HG02885 (cell line): ENCODE measurements at regions not wholly inside any gene's neighbourhood (a gene's known extent, or its start where the extent isn't known, plus 50 kb on each side); places are given as distances from the start of the nearest gene placed in this dataset.
"Not testable (repeated sequence)": the region's sequence is repeated elsewhere in the genome, so short reads cannot be mapped to it uniquely, and the experiment has no call there.

ENCODE experiments used
- ATAC-seq: cut with Tn5 transposase; IDR thresholded peaks from one replicate; pipeline ENCODE4 v1.9.1; 2021; ENCODE audit warnings: mild to moderate bottlenecking; ENCODE audit not compliant: unreplicated experiment, poor library complexity

- no peak for ATAC-seq
Observed at GRCh38 chr13:82560889-82561288, 1321.4 kb downstream of the SLITRK1 start.

GRCh38 chr13:82522872-82523271, 1359.4 kb downstream of the SLITRK1 start:
- ATAC-seq: no peak

- ATAC-seq: no peak
Observed at GRCh38 chr13:82506805-82507414, 1375.4 kb downstream of the SLITRK1 start.

GRCh38 chr13:82501834-82502233, 1380.4 kb downstream of the SLITRK1 start:
- no peak for ATAC-seq

- ATAC-seq: no peak
Observed at GRCh38 chr13:82480415-82480814, 1401.9 kb downstream of the SLITRK1 start.

- no peak for ATAC-seq
Observed at GRCh38 chr13:82477436-82477835, 1404.8 kb downstream of the SLITRK1 start.

GRCh38 chr13:82467626-82468025, 1414.6 kb downstream of the SLITRK1 start:
- ATAC-seq: no peak

- ATAC-seq: not testable (repeated sequence)
Observed at GRCh38 chr13:82459575-82459974, 1422.7 kb downstream of the SLITRK1 start.

GRCh38 chr13:82458169-82458568, 1424.1 kb downstream of the SLITRK1 start:
- no peak for ATAC-seq

- ATAC-seq: not testable (repeated sequence)
Observed at GRCh38 chr13:82457548-82457947, 1424.7 kb downstream of the SLITRK1 start.

GRCh38 chr13:82447416-82448077, 1434.7 kb downstream of the SLITRK1 start:
- ATAC-seq: no peak

- ATAC-seq: no peak
Observed at GRCh38 chr13:82439159-82439904, 1442.9 kb downstream of the SLITRK1 start.

GRCh38 chr13:82438320-82438719, 1444.0 kb downstream of the SLITRK1 start:
- no peak for ATAC-seq

- ATAC-seq: no peak
Observed at GRCh38 chr13:82436099-82436585, 1446.1 kb downstream of the SLITRK1 start.

GRCh38 chr13:82432949-82433348, 1449.3 kb downstream of the SLITRK1 start:
- ATAC-seq: no peak

- ATAC-seq: no peak
Observed at GRCh38 chr13:82412749-82413148, 1469.5 kb downstream of the SLITRK1 start.

- ATAC-seq: no peak
Observed at GRCh38 chr13:82407321-82407720, 1475.0 kb downstream of the SLITRK1 start.

- no peak for ATAC-seq
Observed at GRCh38 chr13:82374719-82375118, 1507.6 kb downstream of the SLITRK1 start.

GRCh38 chr13:82370316-82370715, 1512.0 kb downstream of the SLITRK1 start:
- no peak for ATAC-seq

- ATAC-seq: no peak
Observed at GRCh38 chr13:82364525-82364924, 1517.7 kb downstream of the SLITRK1 start.

GRCh38 chr13:82358284-82358683, 1524.0 kb downstream of the SLITRK1 start:
- no peak for ATAC-seq
